ENCODE measurements at regions not wholly inside any gene's neighbourhood (a gene's known extent, or its start where the extent isn't known, plus 50 kb on each side); places are given as distances from the start of the nearest gene placed in this dataset.
"Not testable (repeated sequence)": the region's sequence is repeated elsewhere in the genome, so short reads cannot be mapped to it uniquely, and the experiment has no call there.

- not testable (repeated sequence) for TF ChIP-seq ZNF274 (IDR thresholded peaks at IDR 0.05; ENCODE audit: low read depth, low read length); YY1 (IDR thresholded peaks at IDR 0.05; ENCODE audit: insufficient read depth, insufficient read length)
These were observed 187.9 kb downstream of the OR4M2 start for GRCh38 chr15:22268201-22268600.
